ENCODE measurements at regions not wholly inside any gene's neighbourhood (a gene's known extent, or its start where the extent isn't known, plus 50 kb on each side); places are given as distances from the start of the nearest gene placed in this dataset.
"Not testable (repeated sequence)": the region's sequence is repeated elsewhere in the genome, so short reads cannot be mapped to it uniquely, and the experiment has no call there.

DNA sequence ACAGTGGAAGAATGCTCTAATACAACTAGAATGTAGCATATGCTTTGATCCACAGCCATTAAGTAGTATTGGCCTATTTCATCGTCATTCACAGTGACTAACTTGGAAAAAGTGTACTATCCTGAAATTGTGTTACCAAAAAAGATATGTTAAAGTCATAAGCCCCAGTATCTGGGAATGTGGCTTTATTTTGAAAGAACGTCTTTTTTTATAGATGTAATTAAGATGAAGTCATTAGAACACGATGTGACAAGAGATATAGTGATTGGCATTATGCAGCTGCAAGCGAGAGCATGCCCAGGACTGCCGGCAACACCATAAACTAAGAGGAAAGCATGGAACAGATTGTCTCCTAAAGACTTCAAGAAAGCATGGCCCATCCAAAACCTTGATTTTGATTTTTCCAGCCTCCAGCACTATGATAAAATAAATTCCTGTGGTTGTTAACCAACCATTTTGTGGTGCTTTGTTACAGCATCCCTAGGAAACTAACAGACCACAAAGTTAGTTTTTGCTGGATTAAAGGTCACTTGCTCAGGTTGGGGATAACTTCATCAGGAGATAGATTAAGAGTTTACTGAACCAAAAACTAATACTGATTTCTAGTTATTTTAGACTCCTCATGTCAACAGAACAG, 870.6 kb upstream of the LRRC4C start:
- no peak for DNase-seq

DNA sequence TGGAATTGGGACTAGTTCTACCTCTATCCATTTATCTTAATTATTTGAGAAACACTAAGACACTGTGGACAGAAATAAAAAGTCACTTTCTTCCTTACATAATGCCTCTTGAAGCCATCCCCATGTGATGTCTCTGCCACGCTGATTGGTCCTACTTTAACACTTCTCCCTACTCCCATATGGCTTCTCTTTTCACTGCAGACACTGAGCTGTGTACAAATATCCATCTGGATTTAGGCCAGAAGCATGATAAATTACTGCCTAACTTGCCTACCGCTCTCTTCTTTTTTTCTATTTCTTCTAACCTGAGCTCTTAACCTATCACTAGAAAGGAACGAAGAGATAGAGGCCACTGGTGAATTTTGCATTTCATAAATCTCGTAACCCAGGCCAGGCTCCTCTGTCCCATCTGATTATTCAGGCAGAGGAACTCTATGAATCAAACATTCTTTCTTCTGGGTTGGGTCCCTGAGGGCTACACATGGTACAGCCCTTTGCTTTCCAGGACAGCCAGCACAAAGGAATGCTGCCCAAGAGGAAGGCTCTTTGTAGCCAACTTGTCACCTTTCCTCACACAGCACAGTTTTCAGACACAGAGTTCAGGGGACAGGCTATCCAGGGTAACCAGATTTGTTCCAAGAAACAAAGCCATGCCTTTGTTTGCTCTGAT, 878.5 kb upstream of the LRRC4C start:
- DNase-seq = no peak

DNA sequence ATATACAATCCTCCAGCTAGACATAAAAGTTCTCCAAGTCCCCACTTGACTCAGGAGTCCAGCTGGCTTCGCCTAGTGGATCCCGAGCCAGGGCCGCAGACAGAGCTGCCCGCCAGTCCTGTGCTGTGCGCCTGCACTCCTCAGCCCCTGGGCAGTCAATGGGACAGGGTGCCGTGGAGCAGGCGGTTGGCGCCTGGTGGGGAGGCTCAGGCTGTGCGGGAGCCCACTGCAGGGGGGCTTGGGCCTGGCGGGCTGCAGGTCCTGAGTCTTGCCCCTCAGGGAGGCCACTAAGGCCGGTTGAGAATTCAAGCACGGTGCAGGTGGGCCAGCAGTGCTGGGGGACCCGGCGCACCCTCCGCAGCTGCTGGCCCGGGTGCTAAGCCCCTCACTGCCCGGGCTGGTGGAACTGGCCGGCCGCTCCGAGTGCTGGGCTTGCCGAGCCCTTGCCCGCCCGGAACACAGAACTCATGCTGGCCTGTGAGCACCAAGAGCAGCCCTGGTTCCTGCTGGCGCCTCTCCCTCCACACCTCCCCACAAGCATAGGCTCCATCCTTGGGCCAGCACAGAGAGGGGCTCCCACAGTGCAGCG, 884.8 kb upstream of the LRRC4C start:
- DNase-seq = no peak

GRCh38 chr11:42345933-42346332, 886.5 kb upstream of the LRRC4C start:
- DNase-seq = no peak

DNA sequence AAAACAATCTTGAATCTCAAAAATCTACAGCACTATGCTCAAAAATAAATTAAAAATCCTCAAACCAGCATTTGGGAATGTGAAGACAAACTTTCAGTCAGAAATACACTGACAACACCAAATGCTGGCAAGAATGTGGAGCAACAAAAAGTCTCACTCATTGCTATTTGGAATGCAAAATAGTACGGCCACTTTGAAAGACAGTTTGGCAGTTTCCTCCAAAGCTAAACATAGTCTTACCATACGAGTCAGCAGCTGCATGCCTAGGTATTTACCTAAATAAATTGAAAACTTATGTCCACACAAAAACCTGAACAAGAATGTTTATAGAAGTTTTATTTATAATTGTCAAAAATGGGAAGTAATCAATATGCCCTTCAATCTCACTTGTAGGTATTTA, 904.2 kb upstream of the LRRC4C start:
- DNase-seq = no peak

DNA sequence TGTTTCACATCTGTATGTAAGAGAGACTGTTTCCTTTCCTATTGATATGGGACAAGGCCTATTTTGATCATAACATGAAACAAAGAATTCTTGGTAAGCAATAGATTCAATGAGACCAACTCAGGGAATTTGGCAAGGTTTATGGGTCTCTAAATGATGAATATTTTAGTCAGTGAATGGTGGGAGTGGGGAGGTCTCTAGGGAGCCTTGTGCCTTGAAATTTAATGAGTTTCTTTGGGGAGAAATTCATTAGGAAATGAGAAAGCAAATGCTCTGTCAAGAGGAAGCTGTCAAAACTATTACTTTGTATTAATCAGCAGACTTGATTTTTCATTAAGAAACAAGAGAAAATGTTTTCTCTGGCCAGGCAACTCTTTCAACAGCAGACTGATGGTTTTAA, 921.7 kb upstream of the API5 start:
- no peak for DNase-seq

DNA sequence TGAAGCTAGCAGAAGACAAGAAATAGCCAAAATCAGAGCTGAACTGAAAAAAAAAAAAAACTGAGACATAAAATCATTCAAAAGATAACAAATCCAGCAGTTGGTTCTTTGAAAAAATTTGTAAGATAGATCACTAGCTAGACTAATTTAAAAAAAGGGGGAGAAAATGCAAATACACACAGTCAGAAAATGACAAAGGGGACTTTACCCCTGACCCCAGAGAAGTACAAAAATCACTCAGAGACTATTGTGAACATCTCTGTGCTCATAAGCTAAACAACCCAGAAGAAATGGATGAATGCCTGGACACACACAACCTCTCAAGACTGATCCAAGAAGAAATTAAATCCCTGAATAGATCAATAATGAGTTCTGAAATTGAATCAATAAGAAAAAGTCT, 914.3 kb upstream of the API5 start:
- DNase-seq = no peak

GRCh38 chr11:42407341-42407740, 904.5 kb upstream of the API5 start:
- DNase-seq = no peak

GRCh38 chr11:42410251-42410955, 901.4 kb upstream of the API5 start:
- no peak for DNase-seq

DNA sequence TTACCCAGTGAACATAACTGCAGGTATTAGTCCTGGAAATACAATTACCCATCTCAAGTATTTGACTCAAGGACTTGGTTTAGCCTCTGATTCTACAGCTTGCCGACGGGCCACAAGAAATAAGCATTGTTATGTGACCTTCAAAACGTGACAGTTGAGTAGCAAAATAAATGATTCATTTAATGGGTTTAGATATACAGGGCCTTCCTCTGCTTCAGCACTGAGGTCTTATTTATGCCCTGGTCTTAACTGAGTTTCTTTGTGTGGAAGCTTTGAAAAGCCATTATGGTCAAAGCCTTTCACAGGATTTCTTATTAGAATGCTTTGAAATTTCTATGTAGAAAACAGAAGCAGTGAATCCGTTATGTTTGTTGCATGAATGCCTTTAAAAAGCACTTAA, 899.2 kb upstream of the API5 start:
- DNase-seq = no peak

GRCh38 chr11:42417691-42418090, 894.1 kb upstream of the API5 start:
- DNase-seq = no peak

DNA sequence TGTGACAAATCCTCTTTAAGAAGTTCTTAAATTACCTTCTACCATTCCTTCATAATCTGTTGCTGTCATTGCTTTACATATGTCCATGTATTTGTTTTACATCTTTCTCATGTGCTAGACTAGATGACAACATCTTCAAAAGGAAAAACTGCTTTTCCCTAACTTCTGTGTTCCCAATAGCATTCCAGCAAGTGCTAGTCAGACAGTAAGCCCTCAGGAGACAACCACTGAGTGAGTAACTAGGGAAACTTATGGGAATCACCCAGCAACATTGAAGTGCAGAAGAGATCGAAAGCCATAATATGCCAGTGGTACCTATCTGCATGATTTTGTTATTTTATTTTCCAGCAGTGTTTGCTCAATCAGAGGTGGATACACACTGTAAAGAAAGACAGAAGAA, 889.7 kb upstream of the API5 start:
- no peak for DNase-seq

DNA sequence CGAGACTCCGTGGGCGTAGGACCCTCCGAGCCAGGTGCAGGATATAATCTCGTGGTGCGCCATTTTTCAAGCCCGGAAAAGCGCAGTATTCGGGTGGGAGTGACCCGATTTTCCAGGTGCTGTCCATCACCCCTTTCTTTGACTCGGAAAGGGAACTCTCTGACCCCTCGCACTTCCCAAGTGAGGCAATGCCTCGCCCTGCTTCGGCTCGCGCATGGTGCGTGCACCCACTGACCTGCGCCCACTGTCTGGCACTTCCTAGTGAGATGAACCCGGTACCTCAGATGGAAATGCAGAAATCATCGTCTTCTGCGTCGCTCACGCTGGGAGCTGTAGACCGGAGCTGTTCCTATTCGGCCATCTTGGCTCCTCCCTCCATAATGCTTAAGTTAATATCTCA, 876.9 kb upstream of the API5 start:
- DNase-seq = not testable (repeated sequence)

GRCh38 chr11:42444406-42444805, 867.4 kb upstream of the API5 start:
- DNase-seq = no peak

GRCh38 chr11:42462558-42463310, 849.1 kb upstream of the API5 start:
- DNase-seq = no peak

DNA sequence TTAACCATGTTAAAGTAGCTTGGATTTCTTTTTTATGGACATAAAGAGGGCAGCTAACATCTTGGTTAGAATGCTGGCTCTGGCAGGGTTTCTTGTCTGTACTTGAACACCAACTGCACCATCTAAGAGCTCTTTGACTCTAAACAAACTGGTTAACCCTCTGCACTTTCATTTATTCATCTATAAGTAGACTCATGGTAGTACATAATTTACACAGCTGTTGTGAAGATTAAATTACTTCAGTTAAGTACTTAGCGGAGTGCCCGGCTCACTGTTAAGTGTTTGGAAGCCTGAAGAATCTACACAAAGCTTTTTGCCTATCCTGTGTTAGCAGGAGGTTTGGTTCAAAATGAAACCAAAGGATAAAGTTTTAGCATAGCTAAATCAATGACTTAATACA, 846.2 kb upstream of the API5 start:
- no peak for DNase-seq

DNA sequence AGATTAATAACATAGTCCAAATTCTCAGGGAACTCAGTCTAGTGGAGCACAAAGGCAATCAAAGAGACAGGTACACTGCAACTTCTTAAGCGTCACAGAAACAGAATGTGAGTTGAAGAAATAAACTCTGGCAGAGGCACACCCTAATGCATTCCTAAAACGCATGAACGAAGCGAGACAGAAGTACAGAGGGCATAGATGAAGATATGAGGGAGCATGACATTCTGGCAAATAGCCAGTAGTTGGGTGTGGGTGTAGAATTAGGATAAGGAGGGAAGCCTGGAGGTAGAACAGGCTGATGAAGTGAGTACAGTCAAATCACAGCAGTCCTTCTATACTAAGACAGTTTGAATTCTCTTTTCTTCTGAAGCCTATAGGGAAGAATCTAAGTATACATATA, 838.7 kb upstream of the API5 start:
- DNase-seq = peak; percentile 16

DNA sequence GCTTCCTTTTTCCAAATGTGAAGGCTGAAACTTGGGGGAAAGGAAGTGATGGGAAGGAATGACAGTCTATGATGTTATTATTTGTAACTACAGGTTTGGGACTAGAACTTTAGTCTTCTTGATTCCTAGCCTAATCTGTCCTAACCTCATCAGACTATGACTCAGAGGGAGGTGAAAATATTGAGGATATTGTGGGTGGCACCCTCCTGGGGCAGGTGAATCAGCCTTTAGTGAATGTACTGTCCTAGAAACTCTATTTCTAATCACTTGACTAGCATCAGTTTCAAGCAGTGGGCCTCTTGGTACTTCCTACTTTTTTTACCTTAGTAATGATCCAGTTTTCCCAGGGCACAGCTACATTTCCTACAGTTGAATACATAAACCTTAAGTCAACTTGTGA, 829.0 kb upstream of the API5 start:
- no peak for DNase-seq

DNA sequence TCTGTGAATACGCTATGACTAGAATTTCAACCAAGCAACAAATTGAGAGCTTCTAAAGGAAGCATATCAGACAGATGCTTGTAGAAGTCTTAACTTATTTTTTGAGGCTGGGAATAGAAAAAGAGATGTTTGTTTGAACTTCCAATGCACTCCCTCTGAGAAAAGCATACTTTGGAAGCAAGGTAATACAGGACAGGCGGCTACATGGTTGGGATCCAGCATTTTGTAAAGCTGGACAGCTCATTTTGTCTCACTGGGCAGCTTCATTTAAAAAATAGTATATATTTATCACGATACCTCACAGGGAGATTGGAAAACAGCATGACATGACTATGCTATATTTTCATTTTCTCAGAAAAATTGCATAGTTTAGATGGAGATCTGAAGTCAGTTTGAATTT, 821.3 kb upstream of the API5 start:
- DNase-seq = no peak

DNA sequence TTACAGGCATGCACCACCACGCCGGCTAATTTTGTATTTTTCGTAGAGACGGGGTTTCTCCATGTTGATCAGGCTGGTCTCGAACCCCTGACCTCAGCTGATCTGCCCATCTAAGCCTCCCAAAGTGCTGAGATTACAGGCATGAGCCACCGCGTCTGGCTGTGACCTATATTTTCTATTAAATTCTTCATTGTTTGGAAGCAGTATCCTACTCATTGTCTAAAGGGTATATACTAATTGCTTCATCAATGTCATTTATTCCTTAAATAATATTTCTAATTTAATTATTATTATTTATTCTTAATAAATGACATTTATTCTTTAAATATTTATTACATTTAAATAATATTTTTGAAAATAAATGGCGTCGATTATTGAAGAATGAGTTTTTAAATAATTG, 817.3 kb upstream of the API5 start:
- DNase-seq = no peak

- DNase-seq = no peak
Observed at GRCh38 chr11:42498971-42499370, 812.8 kb upstream of the API5 start.

- DNase-seq = no peak
Observed at GRCh38 chr11:42502151-42502550, 809.6 kb upstream of the API5 start.

GRCh38 chr11:42521994-42522393, 789.8 kb upstream of the API5 start:
- DNase-seq = no peak
